Activated CD4-positive, alpha-beta T cell treated with anti-CD3 and anti-CD28 coated beads, Interleukin-2, amount 50 U/mL, for 4 hours (primary cell): ENCODE measurements at regions not wholly inside any gene's neighbourhood (a gene's known extent, or its start where the extent isn't known, plus 50 kb on each side); places are given as distances from the start of the nearest gene placed in this dataset.
"Not testable (repeated sequence)": the region's sequence is repeated elsewhere in the genome, so short reads cannot be mapped to it uniquely, and the experiment has no call there.

ENCODE experiments used
- DNase-seq, 2 experiments: peaks; one replicate each; pipeline ENCODE4 v3.0.0-alpha.2; 2020

GRCh38 chr13:110811008-110811720, 97.7 kb downstream of the ING1 start:
- no peak for DNase-seq

GRCh38 chr13:110811771-110812120, 98.2 kb downstream of the ING1 start:
- no peak for DNase-seq

- DNase-seq, result no peak
Measured at GRCh38 chr13:110812121-110812868, 98.8 kb downstream of the ING1 start.

- no peak for DNase-seq
Measured at GRCh38 chr13:110812869-110813645, 99.6 kb downstream of the ING1 start.

GRCh38 chr13:110813646-110814624, 100.4 kb downstream of the ING1 start:
- no peak for DNase-seq

GRCh38 chr13:110815471-110816204, 99.2 kb downstream of the ANKRD10 start:
- no peak for DNase-seq

GRCh38 chr13:110816500-110816899, 98.4 kb downstream of the ANKRD10 start:
- DNase-seq, result no peak

- DNase-seq, result no peak
Measured at GRCh38 chr13:110817143-110817542, 97.7 kb downstream of the ANKRD10 start.

- DNase-seq, result no peak
Measured at GRCh38 chr13:110818747-110819146, 96.1 kb downstream of the ANKRD10 start.

- peak; percentile 69 to 71 for DNase-seq
Measured at GRCh38 chr13:110819203-110820014, 95.5 kb downstream of the ANKRD10 start.

GRCh38 chr13:110820322-110820721, 94.5 kb downstream of the ANKRD10 start:
- no peak for DNase-seq

- not testable (repeated sequence) for DNase-seq
Measured at GRCh38 chr13:110821837-110822668, 92.8 kb downstream of the ANKRD10 start.

GRCh38 chr13:110822669-110822945, 92.3 kb downstream of the ANKRD10 start:
- DNase-seq, result no peak

GRCh38 chr13:110824702-110825300, 90.1 kb downstream of the ANKRD10 start:
- DNase-seq, result no peak

GRCh38 chr13:110825516-110825915, 89.4 kb downstream of the ANKRD10 start:
- DNase-seq, result no peak

GRCh38 chr13:110826101-110826500, 88.8 kb downstream of the ANKRD10 start:
- DNase-seq, result no peak

- DNase-seq, result no peak
Measured at GRCh38 chr13:110826861-110827672, 87.8 kb downstream of the ANKRD10 start.
